ENCODE measurements at regions not wholly inside any gene's neighbourhood (a gene's known extent, or its start where the extent isn't known, plus 50 kb on each side); places are given as distances from the start of the nearest gene placed in this dataset.
"Not testable (repeated sequence)": the region's sequence is repeated elsewhere in the genome, so short reads cannot be mapped to it uniquely, and the experiment has no call there.

DNA sequence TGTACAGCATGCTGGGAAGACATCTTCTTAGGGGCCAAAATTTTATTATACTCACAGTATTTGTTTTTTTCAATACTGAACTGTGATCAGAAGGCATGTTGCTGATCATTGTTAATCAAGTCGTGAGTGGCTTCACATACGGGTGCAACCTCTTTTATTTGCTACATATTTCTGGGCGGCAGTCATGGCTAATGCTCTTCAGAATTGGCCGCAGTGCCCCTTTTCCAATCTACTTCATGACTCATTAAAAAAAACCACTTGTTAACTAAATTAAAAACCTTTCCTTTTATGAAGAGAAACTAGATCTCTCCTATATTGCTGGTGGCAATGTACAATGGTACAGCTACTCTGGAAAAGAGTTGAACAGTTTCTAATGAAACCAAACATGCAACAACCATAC lies 101.5 kb upstream of the C1GALT1C1 start:
- Mint-ChIP-seq H3K4me1 (ENCODE audit: unreplicated experiment) (no peaks in the 10 kb centered on the region), H3K27me3 (no peaks in the 10 kb centered on the region), H3K27ac (no peak overlapping the region), H3K4me3 (no peak overlapping the region), H3K9me3 (no peaks in the 10 kb centered on the region), H3K36me3 (no peaks in the 10 kb centered on the region)
- TF ChIP-seq CTCF (conservative IDR thresholded peaks at IDR 0.05): no peak
- DNase-seq (ENCODE audit: extremely low spot score, unreplicated experiment): no peak

DNA sequence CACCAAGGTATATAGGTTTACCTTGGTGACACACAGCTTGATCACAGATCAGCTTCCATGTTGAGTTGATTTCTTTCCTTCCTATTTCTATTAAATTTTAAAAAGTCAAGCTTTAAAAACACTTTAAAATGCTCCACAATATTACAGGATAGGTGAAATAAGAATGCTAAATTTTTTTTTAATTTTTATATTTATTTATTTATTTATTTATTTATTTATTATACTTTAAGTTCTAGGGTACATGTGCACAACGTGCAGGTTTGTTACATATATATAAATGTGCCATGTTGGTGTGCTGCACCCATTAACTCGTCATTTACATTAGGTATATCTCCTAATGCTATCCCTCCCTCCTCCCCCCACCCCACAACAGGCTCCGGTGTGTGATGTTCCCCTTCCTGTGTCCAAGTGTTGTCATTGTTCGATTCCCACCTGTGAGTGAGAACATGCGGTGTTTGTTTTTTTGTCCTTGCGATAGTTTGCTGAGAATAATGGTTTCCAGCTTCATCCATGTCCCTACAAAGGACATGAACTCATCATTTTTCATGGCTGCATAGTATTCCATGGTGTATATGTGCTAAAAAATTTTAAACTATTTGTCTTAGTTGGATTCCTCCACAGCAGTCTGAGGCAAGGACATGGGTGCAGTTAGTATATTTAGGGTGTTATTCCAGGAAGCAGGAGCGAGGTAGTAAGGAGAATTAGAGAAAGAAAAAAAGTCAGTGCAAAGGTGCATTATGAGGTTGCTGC lies 99.8 kb upstream of the C1GALT1C1 start:
- not testable (repeated sequence) for H3K27me3 Mint-ChIP-seq; H3K9me3 Mint-ChIP-seq; DNase-seq (ENCODE audit: extremely low spot score, unreplicated experiment); H3K27ac Mint-ChIP-seq; H3K4me3 Mint-ChIP-seq; H3K4me1 Mint-ChIP-seq (ENCODE audit: unreplicated experiment); H3K36me3 Mint-ChIP-seq

- Mint-ChIP-seq H3K4me3 (no peak overlapping the region), H3K36me3 (no peaks in the 10 kb centered on the region), H3K4me1 (ENCODE audit: unreplicated experiment) (no peaks in the 10 kb centered on the region), H3K27me3 (no peaks in the 10 kb centered on the region), H3K9me3 (no peaks in the 10 kb centered on the region), H3K27ac (no peak overlapping the region)
- no peak for DNase-seq (ENCODE audit: extremely low spot score, unreplicated experiment)
- TF ChIP-seq CTCF (conservative IDR thresholded peaks at IDR 0.05): no peak
These were observed 98.1 kb upstream of the C1GALT1C1 start for GRCh38 chrX:120727911-120728310.

- Mint-ChIP-seq H3K36me3 (no peaks in the 10 kb centered on the region), H3K4me3 (no peak overlapping the region), H3K9me3 (no peaks in the 10 kb centered on the region), H3K27ac (no peak overlapping the region), H3K4me1 (ENCODE audit: unreplicated experiment) (no peaks in the 10 kb centered on the region), H3K27me3 (no peaks in the 10 kb centered on the region)
- no peak for DNase-seq (ENCODE audit: extremely low spot score, unreplicated experiment)
- TF ChIP-seq CTCF (conservative IDR thresholded peaks at IDR 0.05): no peak
These were observed 97.6 kb upstream of the C1GALT1C1 start for GRCh38 chrX:120727452-120727851.

DNA sequence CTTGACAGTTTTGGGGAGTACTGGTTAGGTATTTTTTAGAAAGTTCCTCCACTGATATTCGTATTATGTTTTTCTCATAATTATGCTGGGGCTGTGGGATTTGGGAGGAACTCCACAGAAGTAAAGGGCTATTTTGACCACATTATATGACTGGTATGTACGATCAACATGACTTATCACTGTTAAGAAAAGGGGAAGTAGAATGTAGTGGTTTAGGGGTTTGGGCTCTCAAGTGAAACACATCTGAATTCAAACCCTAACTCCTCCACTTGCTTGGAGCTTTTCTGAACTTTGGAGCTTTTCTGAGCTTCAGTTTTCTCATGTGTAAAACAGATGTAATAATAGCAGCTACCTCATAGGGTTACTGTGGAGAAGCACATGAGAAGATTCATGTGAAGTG lies 96.4 kb upstream of the C1GALT1C1 start:
- Mint-ChIP-seq H3K36me3 (no peaks in the 10 kb centered on the region), H3K4me3 (no peak overlapping the region), H3K4me1 (ENCODE audit: unreplicated experiment) (no peaks in the 10 kb centered on the region), H3K27ac (no peak overlapping the region), H3K9me3 (no peaks in the 10 kb centered on the region), H3K27me3 (no peaks in the 10 kb centered on the region)
- no peak for TF ChIP-seq CTCF (conservative IDR thresholded peaks at IDR 0.05)
- DNase-seq (ENCODE audit: extremely low spot score, unreplicated experiment): no peak

GRCh38 chrX:120725874-120726273 lies 96.0 kb upstream of the C1GALT1C1 start:
- H3K4me3 Mint-ChIP-seq: no peak overlapping the region
- no peaks in the 10 kb centered on the region for H3K9me3 Mint-ChIP-seq
- no peak for TF ChIP-seq CTCF (conservative IDR thresholded peaks at IDR 0.05)
- no peaks in the 10 kb centered on the region for H3K36me3 Mint-ChIP-seq
- no peak for DNase-seq (ENCODE audit: extremely low spot score, unreplicated experiment)
- no peaks in the 10 kb centered on the region for H3K27me3 Mint-ChIP-seq
- no peak overlapping the region for H3K27ac Mint-ChIP-seq
- H3K4me1 Mint-ChIP-seq (ENCODE audit: unreplicated experiment): no peaks in the 10 kb centered on the region

Measured in type B pancreatic cell (in vitro differentiated cells).